Neural progenitor cell (in vitro differentiated cells): ENCODE measurements at regions not wholly inside any gene's neighbourhood (a gene's known extent, or its start where the extent isn't known, plus 50 kb on each side); places are given as distances from the start of the nearest gene placed in this dataset.

Source experiments
- DNase-seq: peaks from one replicate; pipeline ENCODE4 v3.0.0-alpha.2; 2016; ENCODE audit warnings: low spot score
- H2AFZ ChIP-seq: fragments of 200-600 bp; sonication (generic); replicated peaks from 2 replicates; pipeline ENCODE4 v1.6.1; 2016; ENCODE audit warnings: antibody characterized with exemption
- H3F3A ChIP-seq: fragments of 200-600 bp; sonication (generic); 2 replicates; pipeline ENCODE4 v1.6.1; 2016; ENCODE audit warnings: antibody characterized with exemption, low read depth
- H3K27ac ChIP-seq: fragments of 200-600 bp; sonication (generic); 2 replicates; pipeline ENCODE4 v1.5.1; 2016; ENCODE audit warnings: mild to moderate bottlenecking
- H3K27me3 ChIP-seq: fragments of 200-600 bp; sonication (generic); 2 replicates; pipeline ENCODE4 v1.6.1; 2016; ENCODE audit warnings: mild to moderate bottlenecking, moderate library complexity
- H3K36me3 ChIP-seq: fragments of 200-600 bp; sonication (generic); 2 replicates; pipeline ENCODE4 v1.5.1; 2016
- H3K4me1 ChIP-seq: fragments of 200-600 bp; sonication (generic); 2 replicates; pipeline ENCODE4 v1.6.1; 2016; ENCODE audit warnings: mixed run types
- H3K4me2 ChIP-seq: fragments of 200-600 bp; sonication (generic); 2 replicates; pipeline ENCODE4 v1.6.1; 2016
- H3K4me3 ChIP-seq: fragments of 200-600 bp; sonication (generic); 2 replicates; pipeline ENCODE4 v1.5.1; 2016
- H3K79me2 ChIP-seq: fragments of 200-600 bp; sonication (generic); 2 replicates; pipeline ENCODE4 v1.6.1; 2016; ENCODE audit warnings: low read depth
- H3K9ac ChIP-seq: fragments of 200-600 bp; sonication (generic); 2 replicates; pipeline ENCODE4 v1.6.1; 2016
- H3K9me3 ChIP-seq: fragments of 200-600 bp; sonication (generic); 2 replicates; pipeline ENCODE4 v1.5.1; 2016; ENCODE audit warnings: low read depth
- H4K20me1 ChIP-seq: fragments of 200-600 bp; sonication (generic); 2 replicates; pipeline ENCODE4 v1.6.1; 2016; ENCODE audit warnings: low read depth
- H3K27ac Mint-ChIP-seq: 3 replicates; pipeline ENCODE4 v1.8.0; 2021; ENCODE audit warnings: mixed read lengths
- H3K27me3 Mint-ChIP-seq: 2 replicates; pipeline ENCODE4 v1.8.0; 2022; ENCODE audit warnings: low read depth, mild to moderate bottlenecking, inconsistent platforms, moderate library complexity, mixed read lengths; ENCODE audit not compliant: insufficient read depth
- H3K36me3 Mint-ChIP-seq: 3 replicates; pipeline ENCODE4 v1.8.0; 2021; ENCODE audit warnings: mixed read lengths
- H3K4me1 Mint-ChIP-seq: 3 replicates; pipeline ENCODE4 v1.8.0; 2021; ENCODE audit warnings: mixed read lengths
- H3K4me3 Mint-ChIP-seq: 3 replicates; pipeline ENCODE4 v1.8.0; 2021; ENCODE audit warnings: mild to moderate bottlenecking, moderate library complexity, mixed read lengths
- H3K9me3 Mint-ChIP-seq: 3 replicates; pipeline ENCODE4 v1.8.0; 2020; ENCODE audit warnings: mixed read lengths
- EZH2 ChIP-seq: fragments of 200-600 bp; sonication (generic); IDR thresholded peaks from 2 replicates; pipeline ENCODE4 v1.6.1; 2017; ENCODE audit warnings: antibody characterized with exemption, mild to moderate bottlenecking, moderate library complexity
- EZH2phosphoT487 ChIP-seq: fragments of 200-600 bp; sonication (generic); IDR thresholded peaks from 2 replicates; pipeline ENCODE4 v1.6.1; 2017; ENCODE audit warnings: antibody characterized with exemption
- TF ChIP-seq, protein P1 (sequence below): fragments of 200-600 bp; sonication (generic); IDR thresholded peaks from 2 replicates; pipeline ENCODE4 v1.5.1; 2017; ENCODE audit warnings: antibody characterized with exemption, mild to moderate bottlenecking

DNA sequence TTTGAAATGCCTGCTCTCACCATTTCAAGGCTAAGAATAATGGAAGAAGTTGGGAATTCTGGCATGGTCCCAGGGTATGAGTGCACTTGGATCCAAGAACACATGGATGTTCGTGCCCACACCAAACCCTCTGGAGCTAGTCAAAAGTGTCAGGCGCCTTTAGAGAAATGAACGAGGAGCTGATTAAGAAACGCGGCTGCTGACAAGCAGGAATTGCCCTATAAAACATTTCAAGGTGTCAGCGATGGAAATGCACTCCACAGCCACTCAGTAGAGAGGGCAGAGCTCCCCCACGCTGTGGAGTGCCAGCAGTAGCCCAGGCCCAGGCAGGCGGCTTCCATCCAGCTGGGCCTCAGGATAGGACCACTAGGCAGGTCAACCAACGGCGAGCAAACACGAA is 213.7 kb downstream of the TTC32 start:
- no peak overlapping the region for H3K9ac ChIP-seq
- no peak overlapping the region for H3K27ac ChIP-seq
- H2AFZ ChIP-seq, result no peak overlapping the region
- no peak overlapping the region for H3K4me3 ChIP-seq
- H3F3A ChIP-seq, result no peaks in the 10 kb centered on the region
- H3K27me3 Mint-ChIP-seq, result peaks cover 7% of the 10 kb centered on the region
- H3K36me3 Mint-ChIP-seq, result no peaks in the 10 kb centered on the region
- H3K4me2 ChIP-seq, result no peak overlapping the region
- no peaks in the 10 kb centered on the region for H4K20me1 ChIP-seq
- H3K36me3 ChIP-seq, result no peaks in the 10 kb centered on the region
- no peaks in the 10 kb centered on the region for H3K9me3 ChIP-seq
- no peaks in the 10 kb centered on the region for H3K79me2 ChIP-seq
- H3K4me1 ChIP-seq, result no peaks in the 10 kb centered on the region
- peaks cover 4% of the 10 kb centered on the region for H3K4me1 Mint-ChIP-seq
- H3K27me3 ChIP-seq, result no peaks in the 10 kb centered on the region
- H3K4me3 Mint-ChIP-seq, result no peak overlapping the region
- H3K27ac Mint-ChIP-seq, result no peak overlapping the region
- no peak for DNase-seq
- no peaks in the 10 kb centered on the region for H3K9me3 Mint-ChIP-seq
- TF ChIP-seq, protein P1, sequence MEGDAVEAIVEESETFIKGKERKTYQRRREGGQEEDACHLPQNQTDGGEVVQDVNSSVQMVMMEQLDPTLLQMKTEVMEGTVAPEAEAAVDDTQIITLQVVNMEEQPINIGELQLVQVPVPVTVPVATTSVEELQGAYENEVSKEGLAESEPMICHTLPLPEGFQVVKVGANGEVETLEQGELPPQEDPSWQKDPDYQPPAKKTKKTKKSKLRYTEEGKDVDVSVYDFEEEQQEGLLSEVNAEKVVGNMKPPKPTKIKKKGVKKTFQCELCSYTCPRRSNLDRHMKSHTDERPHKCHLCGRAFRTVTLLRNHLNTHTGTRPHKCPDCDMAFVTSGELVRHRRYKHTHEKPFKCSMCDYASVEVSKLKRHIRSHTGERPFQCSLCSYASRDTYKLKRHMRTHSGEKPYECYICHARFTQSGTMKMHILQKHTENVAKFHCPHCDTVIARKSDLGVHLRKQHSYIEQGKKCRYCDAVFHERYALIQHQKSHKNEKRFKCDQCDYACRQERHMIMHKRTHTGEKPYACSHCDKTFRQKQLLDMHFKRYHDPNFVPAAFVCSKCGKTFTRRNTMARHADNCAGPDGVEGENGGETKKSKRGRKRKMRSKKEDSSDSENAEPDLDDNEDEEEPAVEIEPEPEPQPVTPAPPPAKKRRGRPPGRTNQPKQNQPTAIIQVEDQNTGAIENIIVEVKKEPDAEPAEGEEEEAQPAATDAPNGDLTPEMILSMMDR, result no peak
- no peak for TF ChIP-seq EZH2phosphoT487
- TF ChIP-seq EZH2, result no peak

DNA sequence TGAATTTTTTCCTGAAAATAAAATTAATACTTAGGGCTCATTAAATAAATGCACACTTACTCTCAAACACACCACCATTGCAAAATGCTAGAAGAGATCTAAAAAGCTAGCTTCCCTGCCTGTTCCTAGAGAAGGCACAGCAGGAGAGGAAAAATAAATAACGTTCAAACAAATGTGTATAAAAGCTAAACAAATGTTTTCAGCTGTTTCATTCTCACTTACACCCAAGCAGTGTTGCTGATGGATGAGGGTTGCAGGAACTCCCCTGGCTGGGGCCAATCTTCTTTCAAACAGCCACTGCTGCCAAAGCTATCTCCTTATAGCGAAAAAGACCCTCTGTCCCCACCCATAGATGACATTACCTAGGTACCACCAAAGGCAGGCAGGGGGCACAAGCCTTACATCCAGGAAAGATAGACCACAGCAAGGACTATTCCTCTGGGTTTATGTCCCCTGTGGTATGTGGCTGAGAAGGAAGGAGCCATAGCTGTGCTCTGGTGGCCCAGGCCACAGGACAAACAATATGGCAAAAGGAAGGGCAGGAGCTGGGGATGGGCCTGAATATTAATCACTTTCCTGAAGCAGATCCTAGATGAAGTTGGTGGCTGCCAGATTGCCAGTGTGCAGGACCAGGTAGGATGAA is 214.6 kb downstream of the TTC32 start:
- Mint-ChIP-seq H3K36me3 (no peaks in the 10 kb centered on the region), H3K4me3 (no peak overlapping the region), H3K9me3 (no peaks in the 10 kb centered on the region), H3K27me3 (peaks cover 7% of the 10 kb centered on the region), H3K27ac (no peak overlapping the region), H3K4me1 (peaks cover 4% of the 10 kb centered on the region)
- no peak overlapping the region for H3K4me2 ChIP-seq
- no peak overlapping the region for H2AFZ ChIP-seq
- TF ChIP-seq, protein P1, result no peak
- no peak for TF ChIP-seq EZH2phosphoT487
- TF ChIP-seq EZH2, result no peak
- no peaks in the 10 kb centered on the region for H3K9me3 ChIP-seq
- no peaks in the 10 kb centered on the region for H3K27me3 ChIP-seq
- H3K4me1 ChIP-seq, result no peaks in the 10 kb centered on the region
- H3K79me2 ChIP-seq, result no peaks in the 10 kb centered on the region
- H3K27ac ChIP-seq, result no peak overlapping the region
- no peaks in the 10 kb centered on the region for H3F3A ChIP-seq
- H3K36me3 ChIP-seq, result no peaks in the 10 kb centered on the region
- DNase-seq, result no peak
- no peak overlapping the region for H3K4me3 ChIP-seq
- no peaks in the 10 kb centered on the region for H4K20me1 ChIP-seq
- no peak overlapping the region for H3K9ac ChIP-seq

DNA sequence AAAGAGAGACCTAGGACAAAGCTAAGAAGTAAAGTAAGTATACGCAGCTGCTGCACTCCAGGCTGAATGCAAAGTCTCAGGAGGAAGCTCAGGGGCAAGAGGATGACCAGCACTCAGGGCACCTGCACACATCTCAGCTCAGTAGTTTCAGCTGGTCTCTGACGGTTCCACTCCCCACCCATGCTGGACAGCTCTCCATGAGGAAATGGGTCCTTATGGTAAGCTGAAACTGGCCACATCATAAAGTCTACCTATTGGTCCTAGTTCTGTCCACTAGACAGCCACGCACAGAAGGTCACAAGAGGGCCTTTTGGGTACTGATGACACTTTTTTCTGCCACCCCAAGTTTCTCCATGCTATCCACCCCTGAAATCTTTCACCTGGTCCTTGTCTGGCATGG is 215.3 kb downstream of the TTC32 start:
- no peak for DNase-seq
- H3K4me1 ChIP-seq, result no peaks in the 10 kb centered on the region

More for the DNA sequence above, 215.3 kb downstream of the TTC32 start:
- Histone ChIP-seq H3K9ac (no peak overlapping the region), H3K4me2 (no peak overlapping the region), H3K9me3 (no peaks in the 10 kb centered on the region), H3K79me2 (no peaks in the 10 kb centered on the region), H4K20me1 (no peaks in the 10 kb centered on the region), H3K4me3 (no peak overlapping the region), H3K27me3 (no peaks in the 10 kb centered on the region), H3F3A (no peaks in the 10 kb centered on the region), H2AFZ (no peak overlapping the region), H3K36me3 (no peaks in the 10 kb centered on the region), H3K27ac (no peak overlapping the region)
- H3K27me3 Mint-ChIP-seq, result peaks cover 7% of the 10 kb centered on the region
- no peaks in the 10 kb centered on the region for H3K9me3 Mint-ChIP-seq
- no peak overlapping the region for H3K4me3 Mint-ChIP-seq
- no peak for TF ChIP-seq EZH2
- TF ChIP-seq, protein P1, result no peak
- no peak for TF ChIP-seq EZH2phosphoT487
- no peaks in the 10 kb centered on the region for H3K36me3 Mint-ChIP-seq
- no peak overlapping the region for H3K27ac Mint-ChIP-seq
- H3K4me1 Mint-ChIP-seq, result peaks cover 4% of the 10 kb centered on the region
